SU-DHL-6 (cell line): ENCODE measurements at regions not wholly inside any gene's neighbourhood (a gene's known extent, or its start where the extent isn't known, plus 50 kb on each side); places are given as distances from the start of the nearest gene placed in this dataset.

Experiments
- H2AFZ ChIP-seq: fragments of 200-600 bp; sonication (generic); 2 replicates; pipeline ENCODE4 v1.6.1; 2014; ENCODE audit warnings: low read depth, mild to moderate bottlenecking, moderate library complexity, mixed read lengths, antibody characterized with exemption, low read length; ENCODE audit not compliant: severe bottlenecking
- H3F3A ChIP-seq: fragments of 200-600 bp; shearing (Covaris generic); 2 replicates; pipeline ENCODE4 v1.6.0; 2016; ENCODE audit warnings: antibody characterized with exemption, mild to moderate bottlenecking; ENCODE audit not compliant: insufficient read depth
- H3K27ac ChIP-seq: fragments of 200-600 bp; sonication (generic); 2 replicates; pipeline ENCODE4 v1.5.1; 2016; ENCODE audit warnings: low read depth, mild to moderate bottlenecking, low read length, moderate library complexity, mixed read lengths
- H3K27me3 ChIP-seq: fragments of 200-600 bp; sonication (generic), shearing (Covaris generic); 2 replicates; pipeline ENCODE4 v1.6.0; 2014; ENCODE audit warnings: mild to moderate bottlenecking, low read length
- H3K36me3 ChIP-seq: fragments of 200-600 bp; sonication (generic); 2 replicates; pipeline ENCODE4 v1.6.1; 2014; ENCODE audit warnings: mild to moderate bottlenecking, low read length, mixed read lengths
- H3K4me2 ChIP-seq: fragments of 300-600, 200-600 bp; shearing (Covaris generic), sonication (generic); 2 replicates; pipeline ENCODE4 v1.6.0; 2014; ENCODE audit warnings: low read length, low read depth, mild to moderate bottlenecking; ENCODE audit not compliant: poor library complexity, severe bottlenecking
- H3K4me3 ChIP-seq: fragments of 200-600 bp; sonication (generic); 2 replicates; pipeline ENCODE4 v1.5.1; 2014; ENCODE audit warnings: antibody characterized with exemption, low read length, mild to moderate bottlenecking, mixed read lengths; ENCODE audit not compliant: insufficient read depth, poor library complexity, severe bottlenecking
- H3K79me2 ChIP-seq: fragments of 200-600 bp; sonication (generic); 2 replicates; pipeline ENCODE4 v1.6.1; 2014; ENCODE audit warnings: mild to moderate bottlenecking, low read length, moderate library complexity; ENCODE audit not compliant: insufficient read depth
- H3K9ac ChIP-seq: fragments of 200-600 bp; sonication (generic); 2 replicates; pipeline ENCODE4 v1.7.0; 2014; ENCODE audit warnings: mild to moderate bottlenecking, low read length
- H3K9me2 ChIP-seq: fragments of 200-600 bp; sonication (generic); replicated peaks from 2 replicates; pipeline ENCODE4 v1.6.1; 2014; ENCODE audit warnings: low read length; ENCODE audit not compliant: insufficient read depth
- H3K9me3 ChIP-seq: fragments of 200-600 bp; sonication (generic); 2 replicates; pipeline ENCODE4 v1.6.1; 2014; ENCODE audit warnings: low read length, mixed read lengths; ENCODE audit not compliant: insufficient read depth
- H4K20me1 ChIP-seq: fragments of 200-600 bp; sonication (generic); 2 replicates; pipeline ENCODE4 v1.6.1; 2014; ENCODE audit warnings: low read depth, mild to moderate bottlenecking, antibody characterized with exemption, low read length, moderate library complexity, mixed read lengths
- EZH2phosphoT487 ChIP-seq: fragments of 200-600 bp; sonication (generic), shearing (Covaris generic); conservative IDR thresholded peaks from 2 replicates; pipeline ENCODE4 v1.6.1; 2018; ENCODE audit warnings: mild to moderate bottlenecking, antibody characterized with exemption, low read length, moderate library complexity, mixed read lengths
- TF ChIP-seq, protein P1 (sequence below): fragments of 200-600 bp; sonication (generic); IDR thresholded peaks from one replicate; pipeline ENCODE4 v1.5.1; 2017; ENCODE audit warnings: antibody characterized with exemption, mild to moderate bottlenecking, low read length, moderate library complexity; ENCODE audit not compliant: insufficient read depth, poor library complexity, severe bottlenecking

DNA sequence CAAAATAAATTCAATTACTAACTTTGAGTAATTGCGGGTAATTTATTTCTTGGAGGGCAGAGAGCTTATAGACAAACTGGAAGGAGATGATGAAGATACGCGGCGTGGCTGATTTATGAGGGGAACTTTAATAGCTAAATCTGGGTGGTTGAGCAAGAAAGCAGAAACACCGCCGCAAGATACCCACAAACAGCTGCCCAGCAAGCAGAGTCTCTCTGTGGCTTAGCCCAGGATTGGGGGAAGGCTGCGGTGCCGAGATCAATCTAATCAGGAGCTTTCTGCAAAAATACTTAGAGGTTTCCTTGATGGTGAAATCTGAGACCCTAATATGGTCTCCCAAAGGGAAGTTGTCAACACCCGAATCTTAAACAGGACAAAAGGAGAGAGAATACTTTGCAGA lies 94.9 kb upstream of the MGMT start:
- no peaks in the 10 kb centered on the region for H4K20me1 ChIP-seq
- H3K27me3 ChIP-seq, result no peaks in the 10 kb centered on the region
- no peak overlapping the region for H3K27ac ChIP-seq
- no peak overlapping the region for H3K9ac ChIP-seq
- no peak overlapping the region for H2AFZ ChIP-seq
- no peak overlapping the region for H3K4me2 ChIP-seq
- no peaks in the 10 kb centered on the region for H3K9me3 ChIP-seq
- H3K36me3 ChIP-seq, result no peaks in the 10 kb centered on the region
- H3F3A ChIP-seq, result no peaks in the 10 kb centered on the region
- TF ChIP-seq, protein P1, sequence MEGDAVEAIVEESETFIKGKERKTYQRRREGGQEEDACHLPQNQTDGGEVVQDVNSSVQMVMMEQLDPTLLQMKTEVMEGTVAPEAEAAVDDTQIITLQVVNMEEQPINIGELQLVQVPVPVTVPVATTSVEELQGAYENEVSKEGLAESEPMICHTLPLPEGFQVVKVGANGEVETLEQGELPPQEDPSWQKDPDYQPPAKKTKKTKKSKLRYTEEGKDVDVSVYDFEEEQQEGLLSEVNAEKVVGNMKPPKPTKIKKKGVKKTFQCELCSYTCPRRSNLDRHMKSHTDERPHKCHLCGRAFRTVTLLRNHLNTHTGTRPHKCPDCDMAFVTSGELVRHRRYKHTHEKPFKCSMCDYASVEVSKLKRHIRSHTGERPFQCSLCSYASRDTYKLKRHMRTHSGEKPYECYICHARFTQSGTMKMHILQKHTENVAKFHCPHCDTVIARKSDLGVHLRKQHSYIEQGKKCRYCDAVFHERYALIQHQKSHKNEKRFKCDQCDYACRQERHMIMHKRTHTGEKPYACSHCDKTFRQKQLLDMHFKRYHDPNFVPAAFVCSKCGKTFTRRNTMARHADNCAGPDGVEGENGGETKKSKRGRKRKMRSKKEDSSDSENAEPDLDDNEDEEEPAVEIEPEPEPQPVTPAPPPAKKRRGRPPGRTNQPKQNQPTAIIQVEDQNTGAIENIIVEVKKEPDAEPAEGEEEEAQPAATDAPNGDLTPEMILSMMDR, result no peak
- no peak for TF ChIP-seq EZH2phosphoT487
- H3K4me3 ChIP-seq, result no peak overlapping the region
- H3K79me2 ChIP-seq, result no peaks in the 10 kb centered on the region
- H3K9me2 ChIP-seq, result no peaks in the 10 kb centered on the region

GRCh38 chr10:129373231-129373630 lies 93.8 kb upstream of the MGMT start:
- H3K9ac ChIP-seq, result no peak overlapping the region
- H2AFZ ChIP-seq, result no peak overlapping the region
- no peaks in the 10 kb centered on the region for H3K36me3 ChIP-seq
- H3K9me3 ChIP-seq, result no peaks in the 10 kb centered on the region
- no peaks in the 10 kb centered on the region for H3K79me2 ChIP-seq
- H3K4me3 ChIP-seq, result no peak overlapping the region
- no peaks in the 10 kb centered on the region for H3K9me2 ChIP-seq
- H3K27me3 ChIP-seq, result no peaks in the 10 kb centered on the region
- TF ChIP-seq EZH2phosphoT487, result no peak
- TF ChIP-seq, protein P1, result no peak
- H3K27ac ChIP-seq, result no peak overlapping the region
- H4K20me1 ChIP-seq, result no peaks in the 10 kb centered on the region
- H3K4me2 ChIP-seq, result no peak overlapping the region
- H3F3A ChIP-seq, result no peaks in the 10 kb centered on the region

DNA sequence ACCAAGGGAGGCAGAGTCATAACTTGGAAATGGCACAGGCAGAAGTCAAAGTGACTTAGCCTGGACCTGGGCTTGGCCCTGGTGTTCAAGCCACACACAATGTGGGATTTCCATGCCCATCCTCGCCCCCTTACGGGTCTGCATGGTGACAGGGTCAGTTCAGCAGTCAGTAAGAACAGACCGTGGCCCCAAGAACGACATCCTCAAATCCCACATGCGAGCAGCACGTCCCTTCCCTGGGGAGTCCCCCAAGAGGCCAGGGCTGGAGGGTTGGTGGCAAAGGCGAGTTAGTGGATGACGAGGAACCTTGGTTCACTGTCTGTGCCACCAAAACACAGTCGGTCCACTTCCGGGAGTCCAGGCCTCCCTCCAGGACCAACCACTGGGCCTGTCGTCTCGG lies 93.3 kb upstream of the MGMT start:
- TF ChIP-seq, protein P1, result no peak
- TF ChIP-seq EZH2phosphoT487, result no peak
- Histone ChIP-seq H3K36me3 (no peaks in the 10 kb centered on the region), H3K4me2 (no peak overlapping the region), H3K9ac (no peak overlapping the region), H2AFZ (no peak overlapping the region), H3K79me2 (no peaks in the 10 kb centered on the region), H3K9me3 (no peaks in the 10 kb centered on the region), H4K20me1 (no peaks in the 10 kb centered on the region), H3K4me3 (no peak overlapping the region), H3K27ac (no peak overlapping the region), H3K9me2 (no peaks in the 10 kb centered on the region), H3K27me3 (no peaks in the 10 kb centered on the region), H3F3A (no peaks in the 10 kb centered on the region)
